Inferior parietal cortex (tissue), 1 donor: ENCODE measurements at regions not wholly inside any gene's neighbourhood (a gene's known extent, or its start where the extent isn't known, plus 50 kb on each side); places are given as distances from the start of the nearest gene placed in this dataset.
"Not testable (repeated sequence)": the region's sequence is repeated elsewhere in the genome, so short reads cannot be mapped to it uniquely, and the experiment has no call there.

Experiments used
- DNase-seq: peaks from one replicate; pipeline ENCODE4 v3.0.0-alpha.2; 2016; ENCODE audit errors: extremely low spot score

- no peak for DNase-seq
Measured at GRCh38 chr6:90463359-90463758, 123.5 kb downstream of the MAP3K7 start.

- no peak for DNase-seq
Measured at GRCh38 chr6:90462102-90462501, 124.8 kb downstream of the MAP3K7 start.

GRCh38 chr6:90461383-90461782 lies 125.5 kb downstream of the MAP3K7 start:
- DNase-seq, result no peak

- DNase-seq, result no peak
Measured at GRCh38 chr6:90460051-90460450, 126.8 kb downstream of the MAP3K7 start.

GRCh38 chr6:90459225-90459758 lies 127.6 kb downstream of the MAP3K7 start:
- DNase-seq, result no peak

GRCh38 chr6:90458353-90459224 lies 128.3 kb downstream of the MAP3K7 start:
- DNase-seq, result no peak

- no peak for DNase-seq
Measured at GRCh38 chr6:90457867-90458259, 129.0 kb downstream of the MAP3K7 start.

- DNase-seq, result not testable (repeated sequence)
Measured at GRCh38 chr6:90456997-90457866, 129.6 kb downstream of the MAP3K7 start.

- no peak for DNase-seq
Measured at GRCh38 chr6:90456001-90456400, 130.9 kb downstream of the MAP3K7 start.

- DNase-seq, result no peak
Measured at GRCh38 chr6:90454836-90455427, 131.9 kb downstream of the MAP3K7 start.

- no peak for DNase-seq
Measured at GRCh38 chr6:90450268-90450953, 136.5 kb downstream of the MAP3K7 start.

- DNase-seq, result no peak
Measured at GRCh38 chr6:90449311-90449710, 137.6 kb downstream of the MAP3K7 start.

- no peak for DNase-seq
Measured at GRCh38 chr6:90448836-90449235, 138.0 kb downstream of the MAP3K7 start.

- DNase-seq, result no peak
Measured at GRCh38 chr6:90446164-90446563, 140.7 kb downstream of the MAP3K7 start.

GRCh38 chr6:90445533-90446108 lies 141.3 kb downstream of the MAP3K7 start:
- DNase-seq, result no peak

GRCh38 chr6:90444160-90444714 lies 142.6 kb downstream of the MAP3K7 start:
- no peak for DNase-seq

- DNase-seq, result no peak
Measured at GRCh38 chr6:90442366-90442765, 144.5 kb downstream of the MAP3K7 start.

GRCh38 chr6:90440586-90441283 lies 144.1 kb upstream of the BACH2 start:
- no peak for DNase-seq

- no peak for DNase-seq
Measured at GRCh38 chr6:90439586-90439985, 142.9 kb upstream of the BACH2 start.

- DNase-seq, result no peak
Measured at GRCh38 chr6:90436403-90436802, 139.8 kb upstream of the BACH2 start.
